MM.1S (cell line): ENCODE measurements at regions not wholly inside any gene's neighbourhood (a gene's known extent, or its start where the extent isn't known, plus 50 kb on each side); places are given as distances from the start of the nearest gene placed in this dataset.

Experiments
- DNase-seq: peaks from one replicate; pipeline ENCODE4 v3.0.0-alpha.2; 2015
- H2AFZ ChIP-seq: fragments of 300-600 bp; sonication (generic); 2 replicates; pipeline ENCODE4 v1.6.0; 2016; ENCODE audit warnings: antibody characterized with exemption, low read length
- H3F3A ChIP-seq: fragments of 300-600 bp; sonication (generic); 2 replicates; pipeline ENCODE4 v1.6.1; 2016; ENCODE audit warnings: mild to moderate bottlenecking, antibody characterized with exemption, low read length, moderate library complexity, mixed read lengths; ENCODE audit not compliant: insufficient read depth
- H3K27ac ChIP-seq: fragments of 300-600 bp; sonication (generic); 2 replicates; pipeline ENCODE4 v1.5.1; 2016; ENCODE audit warnings: mild to moderate bottlenecking, low read length
- H3K27me3 ChIP-seq: fragments of 300-600 bp; sonication (generic); replicated peaks from 2 replicates; pipeline ENCODE4 v1.6.0; 2016; ENCODE audit warnings: low read length; ENCODE audit not compliant: insufficient read depth
- H3K36me3 ChIP-seq: fragments of 300-600 bp; sonication (generic); replicated peaks from 2 replicates; pipeline ENCODE4 v1.6.1; 2016; ENCODE audit warnings: mild to moderate bottlenecking, low read length, mixed read lengths; ENCODE audit not compliant: insufficient read depth
- H3K4me1 ChIP-seq: fragments of 300-600 bp; sonication (generic); 2 replicates; pipeline ENCODE4 v1.6.1; 2016; ENCODE audit warnings: low read length, mixed read lengths
- H3K4me2 ChIP-seq: fragments of 300-600 bp; sonication (generic); 2 replicates; pipeline ENCODE4 v1.6.0; 2016; ENCODE audit warnings: low read depth, low read length
- H3K4me3 ChIP-seq: fragments of 300-600 bp; sonication (generic); 2 replicates; pipeline ENCODE4 v1.5.1; 2016; ENCODE audit warnings: low read length, mixed read lengths
- H3K79me2 ChIP-seq: fragments of 300-600 bp; sonication (generic); 2 replicates; pipeline ENCODE4 v1.6.1; 2016; ENCODE audit warnings: mixed run types, low read length, mixed read lengths
- H3K9ac ChIP-seq: fragments of 300-600 bp; sonication (generic); 2 replicates; pipeline ENCODE4 v1.6.1; 2016; ENCODE audit warnings: low read length, mixed read lengths
- H3K9me2 ChIP-seq: fragments of 300-600 bp; sonication (generic); replicated peaks from 2 replicates; pipeline ENCODE4 v1.6.1; 2016; ENCODE audit warnings: mild to moderate bottlenecking, low read length, mixed read lengths; ENCODE audit not compliant: insufficient read depth
- H3K9me3 ChIP-seq: fragments of 300-600 bp; sonication (generic); replicated peaks from 2 replicates; pipeline ENCODE4 v1.6.1; 2016; ENCODE audit warnings: mild to moderate bottlenecking, low read length, mixed read lengths; ENCODE audit not compliant: insufficient read depth
- H4K20me1 ChIP-seq: fragments of 300-600 bp; sonication (generic); 2 replicates; pipeline ENCODE4 v1.6.1; 2016; ENCODE audit warnings: mild to moderate bottlenecking, low read length, moderate library complexity, mixed read lengths; ENCODE audit not compliant: insufficient read depth
- CTCF ChIP-seq: fragments of 300-600 bp; sonication (generic); IDR thresholded peaks from 2 replicates; pipeline ENCODE4 v1.5.1; 2016; ENCODE audit warnings: antibody characterized with exemption, low read length, mixed read lengths
- EZH2 ChIP-seq: fragments of 300-600 bp; sonication (generic); optimal IDR thresholded peaks from 2 replicates; pipeline ENCODE3; 2017; ENCODE audit warnings: low read depth, mild to moderate bottlenecking, antibody characterized with exemption, low read length, mixed read lengths
- EZH2phosphoT487 ChIP-seq: fragments of 300-600 bp; sonication (generic); IDR thresholded peaks from 2 replicates; pipeline ENCODE4 v1.6.1; 2018; ENCODE audit warnings: antibody characterized with exemption, low read length

DNA sequence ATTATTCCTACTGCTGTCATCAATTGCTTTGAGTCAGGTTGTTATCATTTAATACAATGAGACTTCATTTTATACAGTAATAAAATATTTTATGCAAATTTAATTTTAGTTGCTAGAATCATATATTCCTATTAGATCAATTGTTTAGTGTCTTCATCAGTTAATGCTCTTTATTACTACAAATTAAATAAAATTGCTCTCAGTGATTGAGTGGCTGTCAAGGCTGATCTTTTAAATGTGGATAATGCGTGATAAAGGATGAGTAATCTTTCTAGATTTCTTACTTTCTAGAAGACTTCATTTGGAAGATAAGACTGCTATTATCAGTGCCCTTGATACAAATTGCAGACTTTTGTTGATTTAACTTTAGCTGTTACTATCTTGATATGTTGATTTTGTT lies 59.6 kb upstream of the CDH2 start:
- H3K36me3 ChIP-seq, result no peaks in the 10 kb centered on the region
- H3K4me2 ChIP-seq, result no peak overlapping the region
- no peak overlapping the region for H3K9ac ChIP-seq
- TF ChIP-seq CTCF (no peak), EZH2phosphoT487 (no peak), EZH2 (no peak)
- no peaks in the 10 kb centered on the region for H3K9me3 ChIP-seq
- H3K79me2 ChIP-seq, result no peaks in the 10 kb centered on the region
- no peak overlapping the region for H2AFZ ChIP-seq
- no peaks in the 10 kb centered on the region for H3F3A ChIP-seq
- H3K4me1 ChIP-seq, result no peaks in the 10 kb centered on the region
- no peak for DNase-seq
- no peak overlapping the region for H3K4me3 ChIP-seq
- no peaks in the 10 kb centered on the region for H3K9me2 ChIP-seq
- no peaks in the 10 kb centered on the region for H3K27me3 ChIP-seq
- no peaks in the 10 kb centered on the region for H4K20me1 ChIP-seq
- no peak overlapping the region for H3K27ac ChIP-seq
